ENCODE measurements at regions not wholly inside any gene's neighbourhood (a gene's known extent, or its start where the extent isn't known, plus 50 kb on each side); places are given as distances from the start of the nearest gene placed in this dataset.

- TF ChIP-seq MXI1 (IDR thresholded peaks at IDR 0.05; ENCODE audit: low read depth, low read length) = no peak
- peak; percentile 82 for TF ChIP-seq LEF1 (IDR thresholded peaks at IDR 0.05)
- no peak for TF ChIP-seq CHD2 (IDR thresholded peaks at IDR 0.05; ENCODE audit: low read depth, low read length)
- no peak for TF ChIP-seq KAT2B (IDR thresholded peaks at IDR 0.05; ENCODE audit: low read depth, low read length)
- no peak for TF ChIP-seq RBM17 (IDR thresholded peaks at IDR 0.05; ENCODE audit: borderline replicate concordance, low read depth, low read length)
- TF ChIP-seq, protein P1, sequence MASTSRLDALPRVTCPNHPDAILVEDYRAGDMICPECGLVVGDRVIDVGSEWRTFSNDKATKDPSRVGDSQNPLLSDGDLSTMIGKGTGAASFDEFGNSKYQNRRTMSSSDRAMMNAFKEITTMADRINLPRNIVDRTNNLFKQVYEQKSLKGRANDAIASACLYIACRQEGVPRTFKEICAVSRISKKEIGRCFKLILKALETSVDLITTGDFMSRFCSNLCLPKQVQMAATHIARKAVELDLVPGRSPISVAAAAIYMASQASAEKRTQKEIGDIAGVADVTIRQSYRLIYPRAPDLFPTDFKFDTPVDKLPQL (IDR thresholded peaks at IDR 0.05; ENCODE audit: extremely low read depth, insufficient read length) = no peak
- no peak for TF ChIP-seq E2F8 (IDR thresholded peaks at IDR 0.05; ENCODE audit: low read depth, partially characterized antibody)
- TF ChIP-seq DACH1 (IDR thresholded peaks at IDR 0.05; ENCODE audit: partially characterized antibody) = peak; percentile 35
- peak; percentile 68; the same call in 1 of the 2 replicates for TF ChIP-seq CREM (IDR thresholded peaks at IDR 0.05; ENCODE audit: low read depth)
- no peak for TF ChIP-seq ZFP30 (CRISPR knock-in tag; IDR thresholded peaks at IDR 0.05; ENCODE audit: borderline replicate concordance)
- peak; percentile 80 for TF ChIP-seq CBFA2T2 (conservative IDR thresholded peaks at IDR 0.05)
- peak; percentile 33; the same call in 1 of the 2 replicates for TF ChIP-seq EP400 (IDR thresholded peaks at IDR 0.05)
- TF ChIP-seq CEBPG (CRISPR knock-in tag; IDR thresholded peaks at IDR 0.05) = peak; percentile 63; the same call in 1 of the 2 replicates
- TF ChIP-seq CEBPG (tag; conservative IDR thresholded peaks at IDR 0.05 in 1 of 2, IDR thresholded peaks at IDR 0.05 in 1 of 2) = peak; percentile 51 to 70
- TF ChIP-seq, protein P2, sequence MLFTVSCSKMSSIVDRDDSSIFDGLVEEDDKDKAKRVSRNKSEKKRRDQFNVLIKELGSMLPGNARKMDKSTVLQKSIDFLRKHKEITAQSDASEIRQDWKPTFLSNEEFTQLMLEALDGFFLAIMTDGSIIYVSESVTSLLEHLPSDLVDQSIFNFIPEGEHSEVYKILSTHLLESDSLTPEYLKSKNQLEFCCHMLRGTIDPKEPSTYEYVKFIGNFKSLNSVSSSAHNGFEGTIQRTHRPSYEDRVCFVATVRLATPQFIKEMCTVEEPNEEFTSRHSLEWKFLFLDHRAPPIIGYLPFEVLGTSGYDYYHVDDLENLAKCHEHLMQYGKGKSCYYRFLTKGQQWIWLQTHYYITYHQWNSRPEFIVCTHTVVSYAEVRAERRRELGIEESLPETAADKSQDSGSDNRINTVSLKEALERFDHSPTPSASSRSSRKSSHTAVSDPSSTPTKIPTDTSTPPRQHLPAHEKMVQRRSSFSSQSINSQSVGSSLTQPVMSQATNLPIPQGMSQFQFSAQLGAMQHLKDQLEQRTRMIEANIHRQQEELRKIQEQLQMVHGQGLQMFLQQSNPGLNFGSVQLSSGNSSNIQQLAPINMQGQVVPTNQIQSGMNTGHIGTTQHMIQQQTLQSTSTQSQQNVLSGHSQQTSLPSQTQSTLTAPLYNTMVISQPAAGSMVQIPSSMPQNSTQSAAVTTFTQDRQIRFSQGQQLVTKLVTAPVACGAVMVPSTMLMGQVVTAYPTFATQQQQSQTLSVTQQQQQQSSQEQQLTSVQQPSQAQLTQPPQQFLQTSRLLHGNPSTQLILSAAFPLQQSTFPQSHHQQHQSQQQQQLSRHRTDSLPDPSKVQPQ (CRISPR knock-in tag; IDR thresholded peaks at IDR 0.05; ENCODE audit: borderline replicate concordance) = no peak
- no peak for TF ChIP-seq FOXA3 (CRISPR knock-in tag; conservative IDR thresholded peaks at IDR 0.05 in 1 of 2, IDR thresholded peaks at IDR 0.05 in 1 of 2)
- no peak for TF ChIP-seq FOSL1 (tag; conservative IDR thresholded peaks at IDR 0.05)
- peak; percentile 37; the same call in 1 of the 2 replicates for TF ChIP-seq CREB1 (IDR thresholded peaks at IDR 0.05)
- TF ChIP-seq CREB1 (CRISPR knock-in tag; IDR thresholded peaks at IDR 0.05) = no peak
- no peak for TF ChIP-seq ZC3H8 (IDR thresholded peaks at IDR 0.05)
- TF ChIP-seq FOXJ3 (CRISPR knock-in tag; IDR thresholded peaks at IDR 0.05) = no peak
- TF ChIP-seq MAFF (IDR thresholded peaks at IDR 0.05; ENCODE audit: low read length) = no peak
- no peak for TF ChIP-seq ZSCAN29 (IDR thresholded peaks at IDR 0.05)
- no peak for TF ChIP-seq RAD51 (IDR thresholded peaks at IDR 0.05; ENCODE audit: borderline replicate concordance, low read depth)
- no peak for TF ChIP-seq LARP7 (IDR thresholded peaks at IDR 0.05)
- TF ChIP-seq MEF2A (IDR thresholded peaks at IDR 0.05; ENCODE audit: control insufficient read depth, low read depth, low read length) = peak; percentile 50
- TF ChIP-seq PHF8 (IDR thresholded peaks at IDR 0.05; ENCODE audit: borderline replicate concordance, low read length) = no peak
These were observed 147.9 kb downstream of the SST start (continued) for GRCh38 chr3:187522293-187522692.

Measured in K562 (cell line).